Hepatocyte (in vitro differentiated cells): ENCODE measurements at regions not wholly inside any gene's neighbourhood (a gene's known extent, or its start where the extent isn't known, plus 50 kb on each side); places are given as distances from the start of the nearest gene placed in this dataset.

Experiments used
- DNase-seq: peaks from one replicate; pipeline ENCODE4 v3.0.0-alpha.2; 2016; ENCODE audit warnings: low spot score
- H2AFZ ChIP-seq: fragments of 200-600 bp; sonication (generic); 2 replicates; pipeline ENCODE4 v1.6.0; 2016; ENCODE audit warnings: antibody characterized with exemption, mild to moderate bottlenecking
- H3K27ac ChIP-seq: fragments of 200-600 bp; sonication (generic); 2 replicates; pipeline ENCODE4 v1.5.1; 2016; ENCODE audit warnings: mild to moderate bottlenecking
- H3K27me3 ChIP-seq: fragments of 200-600 bp; sonication (generic); 2 replicates; pipeline ENCODE4 v1.6.1; 2016
- H3K36me3 ChIP-seq: fragments of 200-600 bp; sonication (generic); replicated peaks from 2 replicates; pipeline ENCODE4 v1.5.1; 2016; ENCODE audit warnings: low read depth; ENCODE audit not compliant: insufficient read depth
- H3K4me1 ChIP-seq: fragments of 200-600 bp; sonication (generic); 2 replicates; pipeline ENCODE4 v1.5.1; 2016; ENCODE audit warnings: mild to moderate bottlenecking, moderate library complexity; ENCODE audit not compliant: insufficient read depth
- H3K4me2 ChIP-seq: fragments of 200-600 bp; sonication (generic); 2 replicates; pipeline ENCODE4 v1.6.0; 2016
- H3K4me3 ChIP-seq: fragments of 200-600 bp; sonication (generic); 2 replicates; pipeline ENCODE4 v1.5.1; 2016; ENCODE audit warnings: mild to moderate bottlenecking
- H3K79me2 ChIP-seq: fragments of 200-600 bp; sonication (generic); 2 replicates; pipeline ENCODE4 v1.6.0; 2017; ENCODE audit warnings: mild to moderate bottlenecking
- H3K9me2 ChIP-seq: fragments of 200-600 bp; sonication (generic); replicated peaks from 2 replicates; pipeline ENCODE4 v1.6.0; 2017; ENCODE audit warnings: mild to moderate bottlenecking; ENCODE audit not compliant: insufficient read depth
- H3K9me3 ChIP-seq: fragments of 200-600 bp; sonication (generic); 2 replicates; pipeline ENCODE4 v1.5.1; 2016; ENCODE audit warnings: low read depth, mild to moderate bottlenecking
- H4K20me1 ChIP-seq: fragments of 200-600 bp; sonication (generic); 2 replicates; pipeline ENCODE4 v1.6.0; 2016; ENCODE audit warnings: mild to moderate bottlenecking; ENCODE audit not compliant: insufficient read depth, poor library complexity, severe bottlenecking
- EZH2 ChIP-seq: fragments of 200-600 bp; sonication (generic); IDR thresholded peaks from 2 replicates; pipeline ENCODE4 v1.6.1; 2016; ENCODE audit warnings: antibody characterized with exemption, mild to moderate bottlenecking, borderline replicate concordance
- EZH2phosphoT487 ChIP-seq: fragments of 200-600 bp; sonication (generic); IDR thresholded peaks from one replicate; pipeline ENCODE4 v1.6.1; 2018; ENCODE audit warnings: antibody characterized with exemption, mild to moderate bottlenecking, low read depth, moderate library complexity; ENCODE audit not compliant: unreplicated experiment, severe bottlenecking
- WGBS: methylation state at CpG from one replicate; pipeline ENCODE4 v1.1.6; 2016; ENCODE audit warnings: low lambda C conversion rate; ENCODE audit errors: missing lambda C conversion rate; 5-methylcytosine and 5-hydroxymethylcytosine counted together
- TF ChIP-seq, protein P1 (sequence below): fragments of 200-600 bp; sonication (generic); IDR thresholded peaks from 2 replicates; pipeline ENCODE4 v1.5.1; 2016; ENCODE audit warnings: antibody characterized with exemption, mild to moderate bottlenecking; ENCODE audit not compliant: poor library complexity

DNA sequence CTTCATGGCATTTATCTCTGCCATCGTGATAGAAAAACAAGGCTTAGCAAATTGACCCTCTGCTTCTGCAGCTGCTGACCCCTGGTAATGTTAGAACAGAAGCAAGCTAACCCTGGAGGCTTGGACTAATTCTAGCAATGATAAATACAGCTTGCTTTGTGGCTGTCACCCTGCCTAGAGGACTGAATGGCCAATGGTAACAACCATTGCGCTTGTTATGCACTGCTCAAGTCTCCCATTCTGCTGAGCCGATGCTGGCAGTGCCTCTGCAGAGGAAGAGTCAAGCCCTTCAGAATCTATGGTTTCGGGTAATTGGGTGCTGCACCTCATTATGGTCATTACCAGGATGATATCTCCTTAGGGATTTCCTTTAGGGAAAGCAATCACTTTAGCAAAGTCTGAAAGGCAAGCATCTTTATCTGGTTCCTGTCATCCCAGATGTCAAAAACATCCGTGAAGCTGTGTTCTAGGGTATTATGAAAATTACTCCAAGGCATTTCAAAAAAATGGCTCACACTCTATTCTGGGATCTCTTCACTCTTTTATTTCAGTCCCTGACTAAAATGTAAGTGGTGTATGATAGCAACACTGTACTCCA, 186.8 kb upstream of the DLGAP1 start:
- DNase-seq: no peak
- H4K20me1 ChIP-seq: no peaks in the 10 kb centered on the region

GRCh38 chr18:4640349-4641012, 185.4 kb upstream of the DLGAP1 start:
- Histone ChIP-seq H3K4me2 (no peak overlapping the region), H3K4me1 (no peaks in the 10 kb centered on the region), H3K36me3 (no peaks in the 10 kb centered on the region), H2AFZ (no peak overlapping the region), H3K4me3 (no peak overlapping the region), H3K27me3 (no peaks in the 10 kb centered on the region), H3K27ac (no peak overlapping the region), H3K9me3 (no peaks in the 10 kb centered on the region), H4K20me1 (no peaks in the 10 kb centered on the region), H3K9me2 (no peaks in the 10 kb centered on the region), H3K79me2 (no peaks in the 10 kb centered on the region)
- TF ChIP-seq EZH2phosphoT487 (no peak), EZH2 (no peak)
- TF ChIP-seq, protein P1, sequence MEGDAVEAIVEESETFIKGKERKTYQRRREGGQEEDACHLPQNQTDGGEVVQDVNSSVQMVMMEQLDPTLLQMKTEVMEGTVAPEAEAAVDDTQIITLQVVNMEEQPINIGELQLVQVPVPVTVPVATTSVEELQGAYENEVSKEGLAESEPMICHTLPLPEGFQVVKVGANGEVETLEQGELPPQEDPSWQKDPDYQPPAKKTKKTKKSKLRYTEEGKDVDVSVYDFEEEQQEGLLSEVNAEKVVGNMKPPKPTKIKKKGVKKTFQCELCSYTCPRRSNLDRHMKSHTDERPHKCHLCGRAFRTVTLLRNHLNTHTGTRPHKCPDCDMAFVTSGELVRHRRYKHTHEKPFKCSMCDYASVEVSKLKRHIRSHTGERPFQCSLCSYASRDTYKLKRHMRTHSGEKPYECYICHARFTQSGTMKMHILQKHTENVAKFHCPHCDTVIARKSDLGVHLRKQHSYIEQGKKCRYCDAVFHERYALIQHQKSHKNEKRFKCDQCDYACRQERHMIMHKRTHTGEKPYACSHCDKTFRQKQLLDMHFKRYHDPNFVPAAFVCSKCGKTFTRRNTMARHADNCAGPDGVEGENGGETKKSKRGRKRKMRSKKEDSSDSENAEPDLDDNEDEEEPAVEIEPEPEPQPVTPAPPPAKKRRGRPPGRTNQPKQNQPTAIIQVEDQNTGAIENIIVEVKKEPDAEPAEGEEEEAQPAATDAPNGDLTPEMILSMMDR: no peak
- 77% methylated on average over 3 of the region's 3 CpGs for WGBS
- no peak for DNase-seq

More for the DNA sequence above, 186.8 kb upstream of the DLGAP1 start:
- Histone ChIP-seq H3K4me1 (no peaks in the 10 kb centered on the region), H2AFZ (no peak overlapping the region), H3K36me3 (no peaks in the 10 kb centered on the region), H3K9me2 (no peaks in the 10 kb centered on the region), H3K4me2 (no peak overlapping the region), H3K27me3 (no peaks in the 10 kb centered on the region), H3K4me3 (no peak overlapping the region), H3K27ac (no peak overlapping the region), H3K9me3 (no peaks in the 10 kb centered on the region), H3K79me2 (no peaks in the 10 kb centered on the region)
- WGBS: 69% methylated on average over 5 of the region's 5 CpGs
- no peak for TF ChIP-seq EZH2phosphoT487
- TF ChIP-seq, protein P1: no peak
- TF ChIP-seq EZH2: no peak

- no peaks in the 10 kb centered on the region for H3K4me1 ChIP-seq
- H3K79me2 ChIP-seq: no peaks in the 10 kb centered on the region
- no peaks in the 10 kb centered on the region for H4K20me1 ChIP-seq
- no peak for DNase-seq
- no peaks in the 10 kb centered on the region for H3K27me3 ChIP-seq
- H2AFZ ChIP-seq: no peak overlapping the region
- no peaks in the 10 kb centered on the region for H3K9me3 ChIP-seq
- no peaks in the 10 kb centered on the region for H3K36me3 ChIP-seq
- 74% methylated on average over 6 of the region's 6 CpGs for WGBS
- no peaks in the 10 kb centered on the region for H3K9me2 ChIP-seq
- H3K4me2 ChIP-seq: no peak overlapping the region
- H3K4me3 ChIP-seq: no peak overlapping the region
- TF ChIP-seq, protein P1: no peak
- TF ChIP-seq EZH2: no peak
- no peak for TF ChIP-seq EZH2phosphoT487
- no peak overlapping the region for H3K27ac ChIP-seq
Measured at GRCh38 chr18:4639628-4640310, 184.7 kb upstream of the DLGAP1 start.
